HepG2 (cell line): ENCODE measurements at regions not wholly inside any gene's neighbourhood (a gene's known extent, or its start where the extent isn't known, plus 50 kb on each side); places are given as distances from the start of the nearest gene placed in this dataset.
A peak's percentile ranks its signal among the peaks of the same experiment; 100 is the strongest.

Experiments used
- CENPX ChIP-seq: sonication (generic); formaldehyde crosslinking; IDR thresholded peaks from 2 replicates; pipeline ENCODE4 v1.9.0; 2021; ENCODE audit warnings: mild to moderate bottlenecking, missing genetic modification reagents, moderate library complexity
- FOXA3 ChIP-seq: IDR thresholded peaks from 2 replicates; pipeline ENCODE4 v1.6.1; 2016; ENCODE audit warnings: missing genetic modification reagents, missing compliant biosample characterization
- KDM6A ChIP-seq: IDR thresholded peaks from 2 replicates; pipeline ENCODE4 v1.6.1; 2016; ENCODE audit warnings: low read depth
- MED1 ChIP-seq: sonication (generic); formaldehyde crosslinking; IDR thresholded peaks from 2 replicates; pipeline ENCODE4 v1.4.0; 2020; ENCODE audit warnings: missing genetic modification reagents
- NR2F1 ChIP-seq, 2 experiments: fragments of 450-650 bp in 1 of 2; formaldehyde crosslinking in 1 of 2; IDR thresholded peaks; 2 replicates each; pipeline versions ENCODE4 v1.5.0 to v1.6.1; 2016 to 2020; ENCODE audit warnings: mild to moderate bottlenecking in 1 of 2, missing compliant biosample characterization in 1 of 2, missing genetic modification reagents in 1 of 2, moderate library complexity in 1 of 2
- REXO4 ChIP-seq: sonication (generic); formaldehyde crosslinking; IDR thresholded peaks from 2 replicates; pipeline ENCODE4 v1.8.0; 2022; ENCODE audit warnings: missing genetic modification reagents, mild to moderate bottlenecking, borderline replicate concordance
- SP5 ChIP-seq: IDR thresholded peaks from 2 replicates; pipeline ENCODE4 v1.6.1; 2016; ENCODE audit warnings: low read depth, borderline replicate concordance
- SRSF4 ChIP-seq: fragments of 200-400 bp; formaldehyde crosslinking; IDR thresholded peaks from one replicate; pipeline ENCODE4 v1.6.1; 2018; ENCODE audit warnings: mild to moderate bottlenecking, low read depth, low read length, moderate library complexity; ENCODE audit not compliant: poor library complexity, severe bottlenecking
- ZFAT ChIP-seq: sonication (generic); formaldehyde crosslinking; conservative IDR thresholded peaks from 2 replicates; pipeline ENCODE4 v1.8.1; 2023; ENCODE audit warnings: missing genetic modification reagents, inconsistent platforms
- ZNF225 ChIP-seq: sonication (generic); formaldehyde crosslinking; IDR thresholded peaks from 2 replicates; pipeline ENCODE4 v1.4.0; 2020; ENCODE audit warnings: mild to moderate bottlenecking, missing genetic modification reagents
- ZNF335 ChIP-seq: sonication (generic); formaldehyde crosslinking; IDR thresholded peaks from 2 replicates; pipeline ENCODE4 v1.4.0; 2020; ENCODE audit warnings: missing genetic modification reagents
- ZNF746 ChIP-seq: sonication (generic); formaldehyde crosslinking; IDR thresholded peaks from 2 replicates; pipeline ENCODE4 v1.8.0; 2022; ENCODE audit warnings: mild to moderate bottlenecking, missing genetic modification reagents
- TF ChIP-seq, protein P1 (sequence below): sonication (generic); formaldehyde crosslinking; IDR thresholded peaks from 2 replicates; pipeline ENCODE4 v1.4.0; 2020; ENCODE audit warnings: missing genetic modification reagents
- TF ChIP-seq, protein P2 (sequence below): IDR thresholded peaks from 2 replicates; pipeline ENCODE4 v1.6.1; 2016; ENCODE audit warnings: missing biosample characterization, missing genetic modification reagents, low read depth
- TF ChIP-seq, protein P3 (sequence below): sonication (generic); formaldehyde crosslinking; IDR thresholded peaks from 2 replicates; pipeline ENCODE4 v1.5.0; 2020; ENCODE audit warnings: missing genetic modification reagents
- TF ChIP-seq, protein P4 (sequence below): IDR thresholded peaks from 2 replicates; pipeline ENCODE4 v1.4.0; 2020; ENCODE audit warnings: mild to moderate bottlenecking, missing genetic modification reagents
- TF ChIP-seq, protein P5 (sequence below): sonication (generic); formaldehyde crosslinking; IDR thresholded peaks from 2 replicates; pipeline ENCODE4 v1.4.0; 2020; ENCODE audit warnings: mild to moderate bottlenecking, low read depth, missing genetic modification reagents

DNA sequence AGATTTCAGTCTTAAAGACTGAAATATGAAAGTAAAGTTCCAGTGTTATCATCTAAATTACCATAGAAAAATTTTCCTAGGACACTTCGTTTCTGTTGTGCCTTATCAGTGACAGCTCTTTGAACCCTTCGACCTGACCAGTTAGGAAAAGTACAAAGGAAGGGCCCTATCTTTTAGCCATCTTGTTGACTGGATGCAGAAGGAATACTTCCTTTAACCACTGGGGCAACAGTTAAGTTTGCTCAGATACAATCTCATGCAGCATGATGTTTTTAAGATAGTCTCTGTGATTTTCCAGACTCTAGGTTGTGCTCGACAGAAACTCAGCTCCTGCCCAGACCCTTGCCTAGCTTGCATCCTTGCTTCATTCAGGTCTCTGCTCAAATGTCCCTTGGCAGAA, 210.5 kb upstream of the RPS6KA3 start (continued):
- TF ChIP-seq, protein P1, sequence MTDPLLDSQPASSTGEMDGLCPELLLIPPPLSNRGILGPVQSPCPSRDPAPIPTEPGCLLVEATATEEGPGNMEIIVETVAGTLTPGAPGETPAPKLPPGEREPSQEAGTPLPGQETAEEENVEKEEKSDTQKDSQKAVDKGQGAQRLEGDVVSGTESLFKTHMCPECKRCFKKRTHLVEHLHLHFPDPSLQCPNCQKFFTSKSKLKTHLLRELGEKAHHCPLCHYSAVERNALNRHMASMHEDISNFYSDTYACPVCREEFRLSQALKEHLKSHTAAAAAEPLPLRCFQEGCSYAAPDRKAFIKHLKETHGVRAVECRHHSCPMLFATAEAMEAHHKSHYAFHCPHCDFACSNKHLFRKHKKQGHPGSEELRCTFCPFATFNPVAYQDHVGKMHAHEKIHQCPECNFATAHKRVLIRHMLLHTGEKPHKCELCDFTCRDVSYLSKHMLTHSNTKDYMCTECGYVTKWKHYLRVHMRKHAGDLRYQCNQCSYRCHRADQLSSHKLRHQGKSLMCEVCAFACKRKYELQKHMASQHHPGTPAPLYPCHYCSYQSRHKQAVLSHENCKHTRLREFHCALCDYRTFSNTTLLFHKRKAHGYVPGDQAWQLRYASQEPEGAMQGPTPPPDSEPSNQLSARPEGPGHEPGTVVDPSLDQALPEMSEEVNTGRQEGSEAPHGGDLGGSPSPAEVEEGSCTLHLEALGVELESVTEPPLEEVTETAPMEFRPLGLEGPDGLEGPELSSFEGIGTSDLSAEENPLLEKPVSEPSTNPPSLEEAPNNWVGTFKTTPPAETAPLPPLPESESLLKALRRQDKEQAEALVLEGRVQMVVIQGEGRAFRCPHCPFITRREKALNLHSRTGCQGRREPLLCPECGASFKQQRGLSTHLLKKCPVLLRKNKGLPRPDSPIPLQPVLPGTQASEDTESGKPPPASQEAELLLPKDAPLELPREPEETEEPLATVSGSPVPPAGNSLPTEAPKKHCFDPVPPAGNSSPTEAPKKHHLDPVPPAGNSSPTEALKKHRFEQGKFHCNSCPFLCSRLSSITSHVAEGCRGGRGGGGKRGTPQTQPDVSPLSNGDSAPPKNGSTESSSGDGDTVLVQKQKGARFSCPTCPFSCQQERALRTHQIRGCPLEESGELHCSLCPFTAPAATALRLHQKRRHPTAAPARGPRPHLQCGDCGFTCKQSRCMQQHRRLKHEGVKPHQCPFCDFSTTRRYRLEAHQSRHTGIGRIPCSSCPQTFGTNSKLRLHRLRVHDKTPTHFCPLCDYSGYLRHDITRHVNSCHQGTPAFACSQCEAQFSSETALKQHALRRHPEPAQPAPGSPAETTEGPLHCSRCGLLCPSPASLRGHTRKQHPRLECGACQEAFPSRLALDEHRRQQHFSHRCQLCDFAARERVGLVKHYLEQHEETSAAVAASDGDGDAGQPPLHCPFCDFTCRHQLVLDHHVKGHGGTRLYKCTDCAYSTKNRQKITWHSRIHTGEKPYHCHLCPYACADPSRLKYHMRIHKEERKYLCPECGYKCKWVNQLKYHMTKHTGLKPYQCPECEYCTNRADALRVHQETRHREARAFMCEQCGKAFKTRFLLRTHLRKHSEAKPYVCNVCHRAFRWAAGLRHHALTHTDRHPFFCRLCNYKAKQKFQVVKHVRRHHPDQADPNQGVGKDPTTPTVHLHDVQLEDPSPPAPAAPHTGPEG (CRISPR knock-in tag), result no peak
- no peak for TF ChIP-seq ZNF225 (CRISPR knock-in tag)
- TF ChIP-seq, protein P2, sequence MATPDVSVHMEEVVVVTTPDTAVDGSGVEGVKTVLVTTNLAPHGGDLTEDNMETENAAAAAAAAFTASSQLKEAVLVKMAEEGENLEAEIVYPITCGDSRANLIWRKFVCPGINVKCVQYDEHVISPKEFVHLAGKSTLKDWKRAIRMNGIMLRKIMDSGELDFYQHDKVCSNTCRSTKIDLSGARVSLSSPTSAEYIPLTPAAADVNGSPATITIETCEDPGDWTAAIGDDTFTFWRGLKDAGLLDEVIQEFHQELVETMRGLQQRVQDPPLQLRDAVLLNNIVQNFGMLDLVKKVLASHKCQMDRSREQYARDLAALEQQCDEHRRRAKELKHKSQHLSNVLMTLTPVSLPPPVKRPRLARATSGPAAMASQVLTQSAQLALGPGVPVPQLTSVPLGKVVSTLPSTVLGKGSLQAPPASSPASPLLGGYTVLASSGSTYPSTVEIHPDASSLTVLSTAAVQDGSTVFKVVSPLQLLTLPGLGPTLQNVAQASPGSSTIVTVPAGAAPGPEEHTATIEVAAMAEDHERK, result no peak
- TF ChIP-seq ZNF335 (CRISPR knock-in tag), result no peak
- TF ChIP-seq KDM6A (CRISPR knock-in tag), result 0 out of 2 replicates have a peak, but pooled peaks have one; percentile 22
- no peak for TF ChIP-seq NR2F1 (CRISPR knock-in tag; IDR thresholded peaks at IDR 0.05)
- TF ChIP-seq, protein P3, sequence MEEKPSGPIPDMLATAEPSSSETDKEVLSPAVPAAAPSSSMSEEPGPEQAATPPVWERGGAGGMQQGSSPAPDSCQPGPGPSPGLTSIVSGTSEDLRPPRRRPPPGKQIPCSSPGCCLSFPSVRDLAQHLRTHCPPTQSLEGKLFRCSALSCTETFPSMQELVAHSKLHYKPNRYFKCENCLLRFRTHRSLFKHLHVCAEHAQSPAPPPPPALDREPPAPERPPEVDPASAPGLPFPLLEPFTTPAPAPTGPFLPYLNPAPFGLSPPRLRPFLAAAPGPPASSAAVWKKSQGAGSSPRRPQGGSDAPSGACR (CRISPR knock-in tag), result no peak
- peak; percentile 98 for TF ChIP-seq MED1 (CRISPR knock-in tag)
- TF ChIP-seq SRSF4, result no peak
- TF ChIP-seq, protein P4, sequence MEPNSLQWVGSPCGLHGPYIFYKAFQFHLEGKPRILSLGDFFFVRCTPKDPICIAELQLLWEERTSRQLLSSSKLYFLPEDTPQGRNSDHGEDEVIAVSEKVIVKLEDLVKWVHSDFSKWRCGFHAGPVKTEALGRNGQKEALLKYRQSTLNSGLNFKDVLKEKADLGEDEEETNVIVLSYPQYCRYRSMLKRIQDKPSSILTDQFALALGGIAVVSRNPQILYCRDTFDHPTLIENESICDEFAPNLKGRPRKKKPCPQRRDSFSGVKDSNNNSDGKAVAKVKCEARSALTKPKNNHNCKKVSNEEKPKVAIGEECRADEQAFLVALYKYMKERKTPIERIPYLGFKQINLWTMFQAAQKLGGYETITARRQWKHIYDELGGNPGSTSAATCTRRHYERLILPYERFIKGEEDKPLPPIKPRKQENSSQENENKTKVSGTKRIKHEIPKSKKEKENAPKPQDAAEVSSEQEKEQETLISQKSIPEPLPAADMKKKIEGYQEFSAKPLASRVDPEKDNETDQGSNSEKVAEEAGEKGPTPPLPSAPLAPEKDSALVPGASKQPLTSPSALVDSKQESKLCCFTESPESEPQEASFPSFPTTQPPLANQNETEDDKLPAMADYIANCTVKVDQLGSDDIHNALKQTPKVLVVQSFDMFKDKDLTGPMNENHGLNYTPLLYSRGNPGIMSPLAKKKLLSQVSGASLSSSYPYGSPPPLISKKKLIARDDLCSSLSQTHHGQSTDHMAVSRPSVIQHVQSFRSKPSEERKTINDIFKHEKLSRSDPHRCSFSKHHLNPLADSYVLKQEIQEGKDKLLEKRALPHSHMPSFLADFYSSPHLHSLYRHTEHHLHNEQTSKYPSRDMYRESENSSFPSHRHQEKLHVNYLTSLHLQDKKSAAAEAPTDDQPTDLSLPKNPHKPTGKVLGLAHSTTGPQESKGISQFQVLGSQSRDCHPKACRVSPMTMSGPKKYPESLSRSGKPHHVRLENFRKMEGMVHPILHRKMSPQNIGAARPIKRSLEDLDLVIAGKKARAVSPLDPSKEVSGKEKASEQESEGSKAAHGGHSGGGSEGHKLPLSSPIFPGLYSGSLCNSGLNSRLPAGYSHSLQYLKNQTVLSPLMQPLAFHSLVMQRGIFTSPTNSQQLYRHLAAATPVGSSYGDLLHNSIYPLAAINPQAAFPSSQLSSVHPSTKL (CRISPR knock-in tag), result peak; percentile 55
- TF ChIP-seq ZNF746, result no peak
- TF ChIP-seq REXO4 (CRISPR knock-in tag), result no peak
- no peak for TF ChIP-seq ZFAT (CRISPR knock-in tag)
- TF ChIP-seq FOXA3 (CRISPR knock-in tag), result peak; percentile 71
- TF ChIP-seq SP5 (CRISPR knock-in tag), result no peak
- TF ChIP-seq, protein P5, sequence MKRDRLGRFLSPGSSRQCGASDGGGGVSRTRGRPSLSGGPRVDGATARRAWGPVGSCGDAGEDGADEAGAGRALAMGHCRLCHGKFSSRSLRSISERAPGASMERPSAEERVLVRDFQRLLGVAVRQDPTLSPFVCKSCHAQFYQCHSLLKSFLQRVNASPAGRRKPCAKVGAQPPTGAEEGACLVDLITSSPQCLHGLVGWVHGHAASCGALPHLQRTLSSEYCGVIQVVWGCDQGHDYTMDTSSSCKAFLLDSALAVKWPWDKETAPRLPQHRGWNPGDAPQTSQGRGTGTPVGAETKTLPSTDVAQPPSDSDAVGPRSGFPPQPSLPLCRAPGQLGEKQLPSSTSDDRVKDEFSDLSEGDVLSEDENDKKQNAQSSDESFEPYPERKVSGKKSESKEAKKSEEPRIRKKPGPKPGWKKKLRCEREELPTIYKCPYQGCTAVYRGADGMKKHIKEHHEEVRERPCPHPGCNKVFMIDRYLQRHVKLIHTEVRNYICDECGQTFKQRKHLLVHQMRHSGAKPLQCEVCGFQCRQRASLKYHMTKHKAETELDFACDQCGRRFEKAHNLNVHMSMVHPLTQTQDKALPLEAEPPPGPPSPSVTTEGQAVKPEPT, result no peak
- no peak for TF ChIP-seq CENPX
